OCI-LY7 (cell line): ENCODE measurements at regions not wholly inside any gene's neighbourhood (a gene's known extent, or its start where the extent isn't known, plus 50 kb on each side); places are given as distances from the start of the nearest gene placed in this dataset.

Experiments
- EZH2phosphoT487 ChIP-seq: fragments of 200-600 bp; sonication (generic); IDR thresholded peaks from 2 replicates; pipeline ENCODE4 v1.6.1; 2018; ENCODE audit warnings: low read depth, borderline replicate concordance, mild to moderate bottlenecking, mixed run types, antibody characterized with exemption, low read length, moderate library complexity, mixed read lengths
- TF ChIP-seq, protein P1 (sequence below): fragments of 200-600 bp; sonication (generic); conservative IDR thresholded peaks from 2 replicates; pipeline ENCODE4 v1.5.1; 2014; ENCODE audit warnings: mild to moderate bottlenecking, antibody characterized with exemption, low read length, moderate library complexity, mixed read lengths

GRCh38 chr13:48782429-48782840, 128.7 kb downstream of the CYSLTR2 start:
- TF ChIP-seq, protein P1, sequence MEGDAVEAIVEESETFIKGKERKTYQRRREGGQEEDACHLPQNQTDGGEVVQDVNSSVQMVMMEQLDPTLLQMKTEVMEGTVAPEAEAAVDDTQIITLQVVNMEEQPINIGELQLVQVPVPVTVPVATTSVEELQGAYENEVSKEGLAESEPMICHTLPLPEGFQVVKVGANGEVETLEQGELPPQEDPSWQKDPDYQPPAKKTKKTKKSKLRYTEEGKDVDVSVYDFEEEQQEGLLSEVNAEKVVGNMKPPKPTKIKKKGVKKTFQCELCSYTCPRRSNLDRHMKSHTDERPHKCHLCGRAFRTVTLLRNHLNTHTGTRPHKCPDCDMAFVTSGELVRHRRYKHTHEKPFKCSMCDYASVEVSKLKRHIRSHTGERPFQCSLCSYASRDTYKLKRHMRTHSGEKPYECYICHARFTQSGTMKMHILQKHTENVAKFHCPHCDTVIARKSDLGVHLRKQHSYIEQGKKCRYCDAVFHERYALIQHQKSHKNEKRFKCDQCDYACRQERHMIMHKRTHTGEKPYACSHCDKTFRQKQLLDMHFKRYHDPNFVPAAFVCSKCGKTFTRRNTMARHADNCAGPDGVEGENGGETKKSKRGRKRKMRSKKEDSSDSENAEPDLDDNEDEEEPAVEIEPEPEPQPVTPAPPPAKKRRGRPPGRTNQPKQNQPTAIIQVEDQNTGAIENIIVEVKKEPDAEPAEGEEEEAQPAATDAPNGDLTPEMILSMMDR = no peak
- TF ChIP-seq EZH2phosphoT487 = no peak
